DOHH2 (cell line): ENCODE measurements at regions not wholly inside any gene's neighbourhood (a gene's known extent, or its start where the extent isn't known, plus 50 kb on each side); places are given as distances from the start of the nearest gene placed in this dataset.

Experiments used
- EZH2phosphoT487 ChIP-seq: fragments of 200-600 bp; sonication (generic); IDR thresholded peaks from 2 replicates; pipeline ENCODE4 v1.6.1; 2017; ENCODE audit warnings: borderline replicate concordance, mild to moderate bottlenecking, antibody characterized with exemption, low read length, moderate library complexity, mixed read lengths
- TF ChIP-seq, protein P1 (sequence below): fragments of 200-600 bp; sonication (generic); IDR thresholded peaks from one replicate; pipeline ENCODE4 v1.5.1; 2014; ENCODE audit warnings: antibody characterized with exemption, mild to moderate bottlenecking, low read depth, low read length; ENCODE audit not compliant: poor library complexity, severe bottlenecking

DNA sequence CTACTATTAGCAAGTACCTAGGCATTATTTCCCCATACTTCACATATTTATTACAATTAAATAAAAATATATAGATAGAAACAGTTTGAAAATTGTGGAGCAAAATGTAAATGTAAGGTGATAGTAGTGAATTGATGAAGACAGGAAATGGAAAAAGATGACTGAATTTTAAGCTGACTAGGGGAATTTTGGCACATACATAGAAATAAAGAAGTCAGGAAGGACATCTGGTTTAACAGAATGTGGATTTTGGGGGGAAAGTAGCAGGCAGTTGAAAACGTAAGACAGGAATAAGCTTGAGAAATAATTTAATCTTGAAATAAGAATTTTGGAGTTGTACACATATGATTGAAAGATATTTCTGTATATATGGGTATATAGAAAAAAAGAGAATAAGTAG lies 701.7 kb upstream of the CITED2 start:
- TF ChIP-seq, protein P1, sequence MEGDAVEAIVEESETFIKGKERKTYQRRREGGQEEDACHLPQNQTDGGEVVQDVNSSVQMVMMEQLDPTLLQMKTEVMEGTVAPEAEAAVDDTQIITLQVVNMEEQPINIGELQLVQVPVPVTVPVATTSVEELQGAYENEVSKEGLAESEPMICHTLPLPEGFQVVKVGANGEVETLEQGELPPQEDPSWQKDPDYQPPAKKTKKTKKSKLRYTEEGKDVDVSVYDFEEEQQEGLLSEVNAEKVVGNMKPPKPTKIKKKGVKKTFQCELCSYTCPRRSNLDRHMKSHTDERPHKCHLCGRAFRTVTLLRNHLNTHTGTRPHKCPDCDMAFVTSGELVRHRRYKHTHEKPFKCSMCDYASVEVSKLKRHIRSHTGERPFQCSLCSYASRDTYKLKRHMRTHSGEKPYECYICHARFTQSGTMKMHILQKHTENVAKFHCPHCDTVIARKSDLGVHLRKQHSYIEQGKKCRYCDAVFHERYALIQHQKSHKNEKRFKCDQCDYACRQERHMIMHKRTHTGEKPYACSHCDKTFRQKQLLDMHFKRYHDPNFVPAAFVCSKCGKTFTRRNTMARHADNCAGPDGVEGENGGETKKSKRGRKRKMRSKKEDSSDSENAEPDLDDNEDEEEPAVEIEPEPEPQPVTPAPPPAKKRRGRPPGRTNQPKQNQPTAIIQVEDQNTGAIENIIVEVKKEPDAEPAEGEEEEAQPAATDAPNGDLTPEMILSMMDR: no peak
- TF ChIP-seq EZH2phosphoT487: no peak
